ENCODE measurements at regions not wholly inside any gene's neighbourhood (a gene's known extent, or its start where the extent isn't known, plus 50 kb on each side); places are given as distances from the start of the nearest gene placed in this dataset.

DNA sequence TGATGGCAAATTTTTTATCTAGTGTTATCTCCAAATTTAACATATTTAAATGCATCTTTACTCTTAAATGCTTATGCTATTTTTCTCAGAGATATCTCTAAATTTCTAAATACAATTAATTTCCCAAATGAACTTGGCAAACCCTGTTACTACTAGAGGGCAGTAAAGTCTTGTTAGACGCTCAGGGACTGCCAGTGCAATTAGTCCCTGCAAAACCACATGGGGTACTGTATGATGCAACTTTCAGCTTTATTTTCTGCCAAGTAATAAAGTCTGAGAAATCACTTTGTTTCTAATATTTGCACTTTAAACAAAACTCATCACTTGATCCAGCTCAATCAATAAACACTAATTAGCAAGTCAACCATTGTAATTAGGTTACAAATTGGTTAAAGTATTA, 76.0 kb upstream of the ADGRB3 start:
- H3K27ac ChIP-seq, result no peak overlapping the region
- TF ChIP-seq, protein P1, sequence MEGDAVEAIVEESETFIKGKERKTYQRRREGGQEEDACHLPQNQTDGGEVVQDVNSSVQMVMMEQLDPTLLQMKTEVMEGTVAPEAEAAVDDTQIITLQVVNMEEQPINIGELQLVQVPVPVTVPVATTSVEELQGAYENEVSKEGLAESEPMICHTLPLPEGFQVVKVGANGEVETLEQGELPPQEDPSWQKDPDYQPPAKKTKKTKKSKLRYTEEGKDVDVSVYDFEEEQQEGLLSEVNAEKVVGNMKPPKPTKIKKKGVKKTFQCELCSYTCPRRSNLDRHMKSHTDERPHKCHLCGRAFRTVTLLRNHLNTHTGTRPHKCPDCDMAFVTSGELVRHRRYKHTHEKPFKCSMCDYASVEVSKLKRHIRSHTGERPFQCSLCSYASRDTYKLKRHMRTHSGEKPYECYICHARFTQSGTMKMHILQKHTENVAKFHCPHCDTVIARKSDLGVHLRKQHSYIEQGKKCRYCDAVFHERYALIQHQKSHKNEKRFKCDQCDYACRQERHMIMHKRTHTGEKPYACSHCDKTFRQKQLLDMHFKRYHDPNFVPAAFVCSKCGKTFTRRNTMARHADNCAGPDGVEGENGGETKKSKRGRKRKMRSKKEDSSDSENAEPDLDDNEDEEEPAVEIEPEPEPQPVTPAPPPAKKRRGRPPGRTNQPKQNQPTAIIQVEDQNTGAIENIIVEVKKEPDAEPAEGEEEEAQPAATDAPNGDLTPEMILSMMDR (IDR thresholded peaks at IDR 0.05), result no peak
- no peak for TF ChIP-seq POLR2A (IDR thresholded peaks at IDR 0.05)
- H3K4me1 ChIP-seq (replicated peaks in 1 of 2), result no peaks in the 10 kb centered on the region
- WGBS, 4 donors, result 8 to 14% (median 9%) methylated on average over 1 of the region's 1 CpG
- DNase-seq, result no peak
- H3K36me3 ChIP-seq (replicated peaks in 1 of 2), result no peaks in the 10 kb centered on the region
- H3K27me3 ChIP-seq, result no peaks in the 10 kb centered on the region
- no peaks in the 10 kb centered on the region for H3K9me3 ChIP-seq (replicated peaks in 1 of 3)
- intact Hi-C loops (cut with DNase I), result no loop called here
- no peak overlapping the region for H3K4me3 ChIP-seq

DNA sequence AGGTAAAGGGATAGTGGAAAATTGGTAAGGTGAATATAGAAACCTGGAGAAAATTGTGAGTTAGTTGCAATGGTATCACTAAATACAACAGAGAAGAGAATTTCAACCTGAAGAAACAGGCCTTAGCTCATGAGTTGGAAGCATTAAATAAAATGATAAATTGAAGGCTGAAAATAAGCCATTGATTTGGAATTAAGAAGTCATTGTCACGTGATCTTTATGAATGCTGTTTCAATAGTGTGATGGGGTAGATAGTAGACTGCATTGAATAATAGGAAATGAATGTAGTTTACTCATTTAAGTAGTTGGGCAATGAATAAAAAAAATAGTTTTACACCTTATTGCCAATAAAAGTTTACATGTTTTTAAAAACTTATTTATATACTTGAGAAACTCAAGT, 88.5 kb upstream of the ADGRB3 start:
- intact Hi-C loops (cut with DNase I), result no loop called here
- no peak overlapping the region for H3K27ac ChIP-seq
- no peaks in the 10 kb centered on the region for H3K4me1 ChIP-seq (replicated peaks in 1 of 2)
- 70 to 78% (median 75%) methylated on average over 1 of the region's 1 CpG for WGBS, 4 donors
- TF ChIP-seq, protein P1 (IDR thresholded peaks at IDR 0.05), result no peak
- TF ChIP-seq POLR2A (IDR thresholded peaks at IDR 0.05), result no peak
- H3K36me3 ChIP-seq (replicated peaks in 1 of 2), result no peaks in the 10 kb centered on the region
- H3K27me3 ChIP-seq, result no peaks in the 10 kb centered on the region
- no peaks in the 10 kb centered on the region for H3K9me3 ChIP-seq (replicated peaks in 1 of 3)
- no peak overlapping the region for H3K4me3 ChIP-seq
- no peak for DNase-seq

- no peaks in the 10 kb centered on the region for H3K27me3 ChIP-seq
- 41 to 65% (median 60%) methylated on average over 3 of the region's 3 CpGs for WGBS, 4 donors
- intact Hi-C loops (cut with DNase I), result no loop called here
Measured at GRCh38 chr6:68544450-68544849, 90.6 kb upstream of the ADGRB3 start.

DNA sequence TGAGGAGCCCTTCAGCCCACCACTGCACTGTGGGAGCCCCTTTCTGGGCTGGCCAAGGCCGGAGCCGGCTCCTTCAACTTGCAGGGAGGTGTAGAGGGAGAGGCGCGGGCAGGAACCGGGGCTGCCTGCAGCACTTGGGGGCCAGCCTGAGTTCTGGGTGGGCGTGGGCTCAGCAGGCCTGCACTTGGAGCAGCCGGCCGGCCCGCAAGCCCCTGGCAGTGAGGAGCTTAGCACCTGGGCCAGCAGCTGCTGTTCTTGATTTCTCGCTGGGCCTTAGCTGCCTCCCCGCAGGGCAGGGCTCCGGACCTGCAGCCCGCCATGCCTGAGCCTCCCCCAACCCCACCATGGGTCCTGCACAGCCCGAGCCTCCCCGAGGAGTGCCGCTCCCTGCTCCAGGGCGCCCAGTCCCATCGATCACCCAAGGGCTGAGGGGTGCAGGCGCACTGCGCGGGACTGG, 101.7 kb upstream of the ADGRB3 start:
- WGBS, 4 donors, result 80 to 94% (median 89%) methylated on average over 6 to 21 of the region's 21 CpGs
- no peak for TF ChIP-seq POLR2A (IDR thresholded peaks at IDR 0.05)
- TF ChIP-seq, protein P1 (IDR thresholded peaks at IDR 0.05), result no peak
- intact Hi-C loops (cut with DNase I), result no loop called here
- Histone ChIP-seq H3K36me3 (replicated peaks in 1 of 2) (no peaks in the 10 kb centered on the region), H3K27me3 (no peaks in the 10 kb centered on the region), H3K4me1 (replicated peaks in 1 of 2) (no peaks in the 10 kb centered on the region), H3K9me3 (replicated peaks in 1 of 3) (no peaks in the 10 kb centered on the region), H3K27ac (no peak overlapping the region), H3K4me3 (no peak overlapping the region)
- no peak for DNase-seq

More at GRCh38 chr6:68544450-68544849, 90.6 kb upstream of the ADGRB3 start:
- no peak for DNase-seq
- no peaks in the 10 kb centered on the region for H3K9me3 ChIP-seq (replicated peaks in 1 of 3)
- no peaks in the 10 kb centered on the region for H3K4me1 ChIP-seq (replicated peaks in 1 of 2)
- TF ChIP-seq, protein P1 (IDR thresholded peaks at IDR 0.05), result no peak
- no peak for TF ChIP-seq POLR2A (IDR thresholded peaks at IDR 0.05)
- no peak overlapping the region for H3K4me3 ChIP-seq
- H3K36me3 ChIP-seq (replicated peaks in 1 of 2), result no peaks in the 10 kb centered on the region
- no peak overlapping the region for H3K27ac ChIP-seq
